SU-DHL-6 (cell line): ENCODE measurements at regions not wholly inside any gene's neighbourhood (a gene's known extent, or its start where the extent isn't known, plus 50 kb on each side); places are given as distances from the start of the nearest gene placed in this dataset.

Experiments used
- H2AFZ ChIP-seq: fragments of 200-600 bp; sonication (generic); 2 replicates; pipeline ENCODE4 v1.6.1; 2014; ENCODE audit warnings: low read depth, mild to moderate bottlenecking, moderate library complexity, mixed read lengths, antibody characterized with exemption, low read length; ENCODE audit not compliant: severe bottlenecking
- H3F3A ChIP-seq: fragments of 200-600 bp; shearing (Covaris generic); 2 replicates; pipeline ENCODE4 v1.6.0; 2016; ENCODE audit warnings: antibody characterized with exemption, mild to moderate bottlenecking; ENCODE audit not compliant: insufficient read depth
- H3K27ac ChIP-seq: fragments of 200-600 bp; sonication (generic); 2 replicates; pipeline ENCODE4 v1.5.1; 2016; ENCODE audit warnings: low read depth, mild to moderate bottlenecking, low read length, moderate library complexity, mixed read lengths
- H3K27me3 ChIP-seq: fragments of 200-600 bp; sonication (generic), shearing (Covaris generic); 2 replicates; pipeline ENCODE4 v1.6.0; 2014; ENCODE audit warnings: mild to moderate bottlenecking, low read length
- H3K36me3 ChIP-seq: fragments of 200-600 bp; sonication (generic); 2 replicates; pipeline ENCODE4 v1.6.1; 2014; ENCODE audit warnings: mild to moderate bottlenecking, low read length, mixed read lengths
- H3K4me2 ChIP-seq: fragments of 300-600, 200-600 bp; shearing (Covaris generic), sonication (generic); 2 replicates; pipeline ENCODE4 v1.6.0; 2014; ENCODE audit warnings: low read length, low read depth, mild to moderate bottlenecking; ENCODE audit not compliant: poor library complexity, severe bottlenecking
- H3K4me3 ChIP-seq: fragments of 200-600 bp; sonication (generic); 2 replicates; pipeline ENCODE4 v1.5.1; 2014; ENCODE audit warnings: antibody characterized with exemption, low read length, mild to moderate bottlenecking, mixed read lengths; ENCODE audit not compliant: insufficient read depth, poor library complexity, severe bottlenecking
- H3K79me2 ChIP-seq: fragments of 200-600 bp; sonication (generic); 2 replicates; pipeline ENCODE4 v1.6.1; 2014; ENCODE audit warnings: mild to moderate bottlenecking, low read length, moderate library complexity; ENCODE audit not compliant: insufficient read depth
- H3K9ac ChIP-seq: fragments of 200-600 bp; sonication (generic); 2 replicates; pipeline ENCODE4 v1.7.0; 2014; ENCODE audit warnings: mild to moderate bottlenecking, low read length
- H3K9me2 ChIP-seq: fragments of 200-600 bp; sonication (generic); replicated peaks from 2 replicates; pipeline ENCODE4 v1.6.1; 2014; ENCODE audit warnings: low read length; ENCODE audit not compliant: insufficient read depth
- H3K9me3 ChIP-seq: fragments of 200-600 bp; sonication (generic); 2 replicates; pipeline ENCODE4 v1.6.1; 2014; ENCODE audit warnings: low read length, mixed read lengths; ENCODE audit not compliant: insufficient read depth
- H4K20me1 ChIP-seq: fragments of 200-600 bp; sonication (generic); 2 replicates; pipeline ENCODE4 v1.6.1; 2014; ENCODE audit warnings: low read depth, mild to moderate bottlenecking, antibody characterized with exemption, low read length, moderate library complexity, mixed read lengths
- EZH2phosphoT487 ChIP-seq: fragments of 200-600 bp; sonication (generic), shearing (Covaris generic); conservative IDR thresholded peaks from 2 replicates; pipeline ENCODE4 v1.6.1; 2018; ENCODE audit warnings: mild to moderate bottlenecking, antibody characterized with exemption, low read length, moderate library complexity, mixed read lengths
- TF ChIP-seq, protein P1 (sequence below): fragments of 200-600 bp; sonication (generic); IDR thresholded peaks from one replicate; pipeline ENCODE4 v1.5.1; 2017; ENCODE audit warnings: antibody characterized with exemption, mild to moderate bottlenecking, low read length, moderate library complexity; ENCODE audit not compliant: insufficient read depth, poor library complexity, severe bottlenecking

- Histone ChIP-seq H3K36me3 (no peaks in the 10 kb centered on the region), H3K27ac (no peak overlapping the region), H4K20me1 (no peaks in the 10 kb centered on the region), H3K4me3 (no peak overlapping the region), H3K9me3 (no peaks in the 10 kb centered on the region), H3K9me2 (no peaks in the 10 kb centered on the region), H3K9ac (no peak overlapping the region), H3F3A (no peaks in the 10 kb centered on the region), H3K27me3 (no peaks in the 10 kb centered on the region), H2AFZ (no peak overlapping the region), H3K4me2 (no peak overlapping the region), H3K79me2 (no peaks in the 10 kb centered on the region)
- TF ChIP-seq, protein P1, sequence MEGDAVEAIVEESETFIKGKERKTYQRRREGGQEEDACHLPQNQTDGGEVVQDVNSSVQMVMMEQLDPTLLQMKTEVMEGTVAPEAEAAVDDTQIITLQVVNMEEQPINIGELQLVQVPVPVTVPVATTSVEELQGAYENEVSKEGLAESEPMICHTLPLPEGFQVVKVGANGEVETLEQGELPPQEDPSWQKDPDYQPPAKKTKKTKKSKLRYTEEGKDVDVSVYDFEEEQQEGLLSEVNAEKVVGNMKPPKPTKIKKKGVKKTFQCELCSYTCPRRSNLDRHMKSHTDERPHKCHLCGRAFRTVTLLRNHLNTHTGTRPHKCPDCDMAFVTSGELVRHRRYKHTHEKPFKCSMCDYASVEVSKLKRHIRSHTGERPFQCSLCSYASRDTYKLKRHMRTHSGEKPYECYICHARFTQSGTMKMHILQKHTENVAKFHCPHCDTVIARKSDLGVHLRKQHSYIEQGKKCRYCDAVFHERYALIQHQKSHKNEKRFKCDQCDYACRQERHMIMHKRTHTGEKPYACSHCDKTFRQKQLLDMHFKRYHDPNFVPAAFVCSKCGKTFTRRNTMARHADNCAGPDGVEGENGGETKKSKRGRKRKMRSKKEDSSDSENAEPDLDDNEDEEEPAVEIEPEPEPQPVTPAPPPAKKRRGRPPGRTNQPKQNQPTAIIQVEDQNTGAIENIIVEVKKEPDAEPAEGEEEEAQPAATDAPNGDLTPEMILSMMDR: no peak
- TF ChIP-seq EZH2phosphoT487: no peak
These were observed 63.6 kb upstream of the MAP3K1 start for GRCh38 chr5:56751572-56752313.

GRCh38 chr5:56749842-56750241, 65.5 kb upstream of the MAP3K1 start:
- Histone ChIP-seq H3K9ac (no peak overlapping the region), H2AFZ (no peak overlapping the region), H3K27me3 (no peaks in the 10 kb centered on the region), H3K9me3 (no peaks in the 10 kb centered on the region), H4K20me1 (no peaks in the 10 kb centered on the region), H3K36me3 (no peaks in the 10 kb centered on the region), H3K79me2 (no peaks in the 10 kb centered on the region), H3K4me3 (no peak overlapping the region), H3K4me2 (no peak overlapping the region), H3F3A (no peaks in the 10 kb centered on the region), H3K9me2 (no peaks in the 10 kb centered on the region), H3K27ac (no peak overlapping the region)
- TF ChIP-seq, protein P1: no peak
- no peak for TF ChIP-seq EZH2phosphoT487

- H3K4me2 ChIP-seq: no peak overlapping the region
- no peak overlapping the region for H2AFZ ChIP-seq
These were observed 68.6 kb upstream of the MAP3K1 start for GRCh38 chr5:56746553-56747339.

More at GRCh38 chr5:56746553-56747339, 68.6 kb upstream of the MAP3K1 start:
- Histone ChIP-seq H3K36me3 (no peaks in the 10 kb centered on the region), H3K9me3 (no peaks in the 10 kb centered on the region), H3K79me2 (no peaks in the 10 kb centered on the region), H3K9me2 (no peaks in the 10 kb centered on the region), H4K20me1 (no peaks in the 10 kb centered on the region), H3K27me3 (no peaks in the 10 kb centered on the region), H3F3A (no peaks in the 10 kb centered on the region), H3K9ac (no peak overlapping the region), H3K4me3 (no peak overlapping the region), H3K27ac (no peak overlapping the region)
- no peak for TF ChIP-seq EZH2phosphoT487
- TF ChIP-seq, protein P1: no peak
